IMR-90 (cell line): ENCODE measurements at regions not wholly inside any gene's neighbourhood (a gene's known extent, or its start where the extent isn't known, plus 50 kb on each side); places are given as distances from the start of the nearest gene placed in this dataset.
A peak's percentile ranks its signal among the peaks of the same experiment; 100 is the strongest.

ENCODE experiments used
- ATAC-seq: fragments of 200-7000 bp; cut with Tn5 transposase; 2 replicates; pipeline ENCODE4 v1.9.1; 2020; ENCODE audit warnings: low read depth, mild to moderate bottlenecking, moderate library complexity
- BruUV-seq: library from RNA; stranded (reverse); fragments of 400-500 nt; replicated peaks from 2 replicates; lab custom pipeline; 2021; lab: Mats Ljungman, UMichigan
- CTCF ChIA-PET: fragments of 300-600 bp; formaldehyde crosslinking; extraction: SDS; loops from one replicate; lab custom pipeline; 2021; ENCODE audit warnings: antibody characterized with exemption; lab: Yijun Ruan, JAX
- POLR2A ChIA-PET: fragments of 300-600 bp; sonication (Branson Sonifier 250); formaldehyde crosslinking; loops from one replicate; lab custom pipeline; 2022; ENCODE audit warnings: antibody characterized with exemption; ENCODE audit not compliant: unreplicated experiment; lab: Charles Lee
- DNase-seq: peaks from one replicate; pipeline ENCODE4 v3.0.0; 2013
- H2AFZ ChIP-seq: replicated peaks from 2 replicates; pipeline ENCODE3; 2013; ENCODE audit warnings: low read length, mild to moderate bottlenecking; ENCODE audit not compliant: poor library complexity
- H2AK5ac ChIP-seq: 2 replicates; pipeline ENCODE4 v1.6.1; 2013; ENCODE audit warnings: low read depth, low read length, inconsistent platforms
- H2AK9ac ChIP-seq: replicated peaks from 2 replicates; pipeline ENCODE3; 2013; ENCODE audit warnings: mild to moderate bottlenecking, low read depth, low read length, moderate library complexity; ENCODE audit not compliant: poor library complexity
- H2BK120ac ChIP-seq: 2 replicates; pipeline ENCODE4 v1.6.1; 2013; ENCODE audit warnings: low read depth, low read length, inconsistent platforms
- H2BK15ac ChIP-seq: 3 replicates; pipeline ENCODE4 v1.6.1; 2013; ENCODE audit warnings: low read depth, low read length, inconsistent platforms
- H2BK20ac ChIP-seq: 2 replicates; pipeline ENCODE4 v1.6.1; 2013; ENCODE audit warnings: low read depth, mild to moderate bottlenecking, inconsistent platforms, low read length, moderate library complexity
- H2BK5ac ChIP-seq: 2 replicates; pipeline ENCODE4 v1.6.1; 2013; ENCODE audit warnings: mild to moderate bottlenecking, low read depth, low read length, inconsistent platforms; ENCODE audit not compliant: poor library complexity, severe bottlenecking
- H3K14ac ChIP-seq: replicated peaks from 2 replicates; pipeline ENCODE4 v1.6.1; 2013; ENCODE audit warnings: low read depth, low read length, inconsistent platforms
- H3K18ac ChIP-seq: 2 replicates; pipeline ENCODE4 v1.6.1; 2013; ENCODE audit warnings: low read depth, low read length, control low read depth
- H3K23ac ChIP-seq: 2 replicates; pipeline ENCODE4 v1.6.1; 2013; ENCODE audit warnings: low read depth, low read length, inconsistent platforms
- H3K27ac ChIP-seq: 2 replicates; pipeline ENCODE4 v1.5.1; 2013; ENCODE audit warnings: mild to moderate bottlenecking, control low read depth, low read length; ENCODE audit not compliant: insufficient read depth
- H3K27me3 ChIP-seq: 2 replicates; pipeline ENCODE4 v1.6.1; 2013; ENCODE audit warnings: low read length; ENCODE audit not compliant: control insufficient read depth, insufficient read depth
- H3K36me3 ChIP-seq: 2 replicates; pipeline ENCODE4 v1.6.1; 2013; ENCODE audit warnings: low read length, mixed read lengths; ENCODE audit not compliant: control insufficient read depth, insufficient read depth
- H3K4ac ChIP-seq: 2 replicates; pipeline ENCODE4 v1.6.1; 2013; ENCODE audit warnings: low read depth, low read length, inconsistent platforms
- H3K4me1 ChIP-seq: 2 replicates; pipeline ENCODE4 v1.6.1; 2013; ENCODE audit warnings: low read length, mixed read lengths; ENCODE audit not compliant: control insufficient read depth, insufficient read depth
- H3K4me2 ChIP-seq: 2 replicates; pipeline ENCODE4 v1.6.1; 2013; ENCODE audit warnings: low read depth, mild to moderate bottlenecking, control low read depth, low read length, moderate library complexity
- H3K4me3 ChIP-seq: 2 replicates; pipeline ENCODE4 v1.5.1; 2013; ENCODE audit warnings: low read depth, mild to moderate bottlenecking, control low read depth, low read length, moderate library complexity; ENCODE audit not compliant: insufficient read depth
- H3K56ac ChIP-seq: 2 replicates; pipeline ENCODE4 v1.6.1; 2013; ENCODE audit warnings: low read length, inconsistent platforms; ENCODE audit not compliant: insufficient read depth; ENCODE audit errors: extremely low read depth
- H3K79me1 ChIP-seq, 2 experiments: 2 replicates each; pipeline ENCODE4 v1.6.1; 2013; ENCODE audit warnings: low read length in 2 of 2, inconsistent platforms in 1 of 2, low read depth in 1 of 2
- H3K9ac ChIP-seq: 2 replicates; pipeline ENCODE4 v1.6.1; 2013; ENCODE audit warnings: low read depth, low read length, control low read depth
- H3K9me1 ChIP-seq: 2 replicates; pipeline ENCODE4 v1.6.1; 2013; ENCODE audit warnings: low read length, inconsistent platforms; ENCODE audit not compliant: insufficient read depth
- H3K9me3 ChIP-seq: 2 replicates; pipeline ENCODE4 v1.6.1; 2013; ENCODE audit warnings: low read length; ENCODE audit not compliant: control insufficient read depth, insufficient read depth
- H4K20me1 ChIP-seq: 2 replicates; pipeline ENCODE4 v1.6.1; 2013; ENCODE audit warnings: low read length, inconsistent platforms; ENCODE audit not compliant: insufficient read depth
- H4K5ac ChIP-seq: 2 replicates; pipeline ENCODE4 v1.6.1; 2013; ENCODE audit warnings: mild to moderate bottlenecking, low read depth, low read length, control low read depth
- H4K8ac ChIP-seq, 2 experiments: 2 replicates each; pipeline ENCODE4 v1.6.1; 2013; ENCODE audit warnings: low read depth in 2 of 2, low read length in 2 of 2, control low read depth in 1 of 2, inconsistent platforms in 1 of 2
- H4K91ac ChIP-seq: 2 replicates; pipeline ENCODE4 v1.6.1; 2013; ENCODE audit warnings: low read depth, low read length, inconsistent platforms; ENCODE audit not compliant: insufficient read depth
- MAFK ChIP-seq: IDR thresholded peaks from 2 replicates; pipeline ENCODE4 v1.6.1; 2012; ENCODE audit warnings: low read depth, low read length, improper control_type of control experiment
- POLR2A ChIP-seq: IDR thresholded peaks from 2 replicates; pipeline ENCODE4 v1.6.1; 2012; ENCODE audit warnings: mild to moderate bottlenecking, low read depth, low read length
- RCOR1 ChIP-seq: IDR thresholded peaks from 2 replicates; pipeline ENCODE4 v1.6.1; 2012; ENCODE audit warnings: mild to moderate bottlenecking, low read length, improper control_type of control experiment; ENCODE audit not compliant: insufficient replicate concordance
- WGBS, 2 experiments: methylation state at CpG; one replicate each; pipeline versions ENCODE4 v1.1.5 to v1.1.7; 2013; ENCODE audit warnings: missing lambda C conversion rate in 2 of 2; ENCODE audit not compliant: insufficient read length in 1 of 2; ENCODE audit errors: extremely low coverage in 2 of 2; 5-methylcytosine and 5-hydroxymethylcytosine counted together
- dilution Hi-C: fragments of 300-500 bp; cut with HindIII; formaldehyde crosslinking; loops from one replicate; pipeline ENCODE4 v1.14.3; 2018; ENCODE audit warnings: low sequenced_read_pairs; ENCODE audit not compliant: unreplicated experiment
- in situ Hi-C: fragments of 300-500 bp; cut with MboI; formaldehyde crosslinking; loops from 3 replicates; pipeline ENCODE4 v1.14.3; 2019; ENCODE audit warnings: low sequenced_read_pairs, inconsistent platforms, mixed read lengths
- intact Hi-C: fragments of 100-400 bp; cut with micrococcal nuclease; formaldehyde crosslinking; loops from 2 replicates; pipeline ENCODE4 v1.10.0; 2022
- TF ChIP-seq, protein P1 (sequence below): conservative IDR thresholded peaks from 2 replicates; pipeline ENCODE4 v1.5.1; 2012; ENCODE audit warnings: mild to moderate bottlenecking, low read depth, low read length, improper control_type of control experiment
- TF ChIP-seq, protein P2 (sequence below): fragments of 150-350 bp; IDR thresholded peaks from 2 replicates; pipeline ENCODE4 v1.6.1; 2016; ENCODE audit warnings: low read depth, mild to moderate bottlenecking, low read length, moderate library complexity, borderline replicate concordance

GRCh38 chr5:93186076-93186682 lies 394.8 kb downstream of the NR2F1-AS1 start (continued):
- 0 out of 2 replicates have a peak, but pooled peaks have one; percentile 5 for TF ChIP-seq MAFK
- TF ChIP-seq, protein P1, sequence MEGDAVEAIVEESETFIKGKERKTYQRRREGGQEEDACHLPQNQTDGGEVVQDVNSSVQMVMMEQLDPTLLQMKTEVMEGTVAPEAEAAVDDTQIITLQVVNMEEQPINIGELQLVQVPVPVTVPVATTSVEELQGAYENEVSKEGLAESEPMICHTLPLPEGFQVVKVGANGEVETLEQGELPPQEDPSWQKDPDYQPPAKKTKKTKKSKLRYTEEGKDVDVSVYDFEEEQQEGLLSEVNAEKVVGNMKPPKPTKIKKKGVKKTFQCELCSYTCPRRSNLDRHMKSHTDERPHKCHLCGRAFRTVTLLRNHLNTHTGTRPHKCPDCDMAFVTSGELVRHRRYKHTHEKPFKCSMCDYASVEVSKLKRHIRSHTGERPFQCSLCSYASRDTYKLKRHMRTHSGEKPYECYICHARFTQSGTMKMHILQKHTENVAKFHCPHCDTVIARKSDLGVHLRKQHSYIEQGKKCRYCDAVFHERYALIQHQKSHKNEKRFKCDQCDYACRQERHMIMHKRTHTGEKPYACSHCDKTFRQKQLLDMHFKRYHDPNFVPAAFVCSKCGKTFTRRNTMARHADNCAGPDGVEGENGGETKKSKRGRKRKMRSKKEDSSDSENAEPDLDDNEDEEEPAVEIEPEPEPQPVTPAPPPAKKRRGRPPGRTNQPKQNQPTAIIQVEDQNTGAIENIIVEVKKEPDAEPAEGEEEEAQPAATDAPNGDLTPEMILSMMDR, result no peak
- no peak for TF ChIP-seq POLR2A

DNA sequence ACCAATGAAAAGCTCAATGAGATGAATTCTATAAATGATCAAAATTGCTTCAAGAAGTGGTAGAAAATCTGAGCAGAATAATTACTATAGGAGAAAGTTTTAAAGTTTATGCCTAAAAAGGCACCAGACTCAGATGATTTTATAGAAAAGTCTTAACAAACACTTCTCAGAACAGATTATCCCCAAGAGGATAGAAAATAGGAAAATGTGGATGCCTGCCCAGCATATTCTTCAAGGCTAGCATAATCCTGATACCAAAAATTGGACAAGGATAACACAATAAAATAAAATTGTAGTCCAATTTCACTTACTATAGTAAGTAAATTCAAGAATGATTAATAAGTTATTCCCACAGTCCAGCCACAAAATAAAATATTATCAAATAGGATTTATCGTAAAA lies 397.0 kb downstream of the NR2F1-AS1 start:
- Histone ChIP-seq H2BK20ac (no peak overlapping the region), H4K20me1 (no peaks in the 10 kb centered on the region), H3K27ac (no peak overlapping the region), H3K4me2 (no peak overlapping the region), H3K27me3 (no peaks in the 10 kb centered on the region), H3K56ac (no peak overlapping the region), H2AK9ac (no peak overlapping the region), H2AK5ac (no peak overlapping the region), H3K79me1 (no peaks in the 10 kb centered on the region), H4K5ac (no peak overlapping the region), H3K36me3 (no peaks in the 10 kb centered on the region), H2BK15ac (no peak overlapping the region), H3K4ac (no peak overlapping the region), H4K8ac (no peak overlapping the region), H2BK120ac (no peak overlapping the region), H4K91ac (no peak overlapping the region), H3K9me3 (0 out of 2 replicates have a peak, but pooled peaks cover 3% of the 10 kb centered on the region), H3K23ac (no peak overlapping the region), H3K14ac (no peak overlapping the region), H3K9me1 (peaks cover 9% of the 10 kb centered on the region; the same call in 1 of the 2 replicates), H2BK5ac (no peak overlapping the region), H3K18ac (no peak overlapping the region), H3K9ac (no peak overlapping the region), H2AFZ (no peak overlapping the region), H3K4me3 (no peak overlapping the region), H3K4me1 (no peaks in the 10 kb centered on the region; the same call in 1 of the 2 replicates)
- ATAC-seq (no peak), DNase-seq (no peak)
- intact Hi-C loops, result no loop called here
- ChIA-PET POLR2A (no interaction called here), CTCF (no interaction called here)
- dilution Hi-C loops, result no loop called here
- in situ Hi-C loops, result no loop called here
- TF ChIP-seq, protein P2, sequence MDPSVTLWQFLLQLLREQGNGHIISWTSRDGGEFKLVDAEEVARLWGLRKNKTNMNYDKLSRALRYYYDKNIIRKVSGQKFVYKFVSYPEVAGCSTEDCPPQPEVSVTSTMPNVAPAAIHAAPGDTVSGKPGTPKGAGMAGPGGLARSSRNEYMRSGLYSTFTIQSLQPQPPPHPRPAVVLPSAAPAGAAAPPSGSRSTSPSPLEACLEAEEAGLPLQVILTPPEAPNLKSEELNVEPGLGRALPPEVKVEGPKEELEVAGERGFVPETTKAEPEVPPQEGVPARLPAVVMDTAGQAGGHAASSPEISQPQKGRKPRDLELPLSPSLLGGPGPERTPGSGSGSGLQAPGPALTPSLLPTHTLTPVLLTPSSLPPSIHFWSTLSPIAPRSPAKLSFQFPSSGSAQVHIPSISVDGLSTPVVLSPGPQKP, result no peak
- TF ChIP-seq RCOR1, result no peak
- BruUV-seq, result no TSS peak
- WGBS, 2 experiments, result no CpG with 5 or more reads among the region's 1 CpG
